NCI-H526 (cell line): ENCODE measurements at regions not wholly inside any gene's neighbourhood (a gene's known extent, or its start where the extent isn't known, plus 50 kb on each side); places are given as distances from the start of the nearest gene placed in this dataset.

Experiments used
- DNase-seq, 2 experiments: peaks; one replicate each; lab custom pipeline; 2025; lab: John Stamatoyannopoulos, UW

GRCh38 chr22:44555597-44555996 lies 57.6 kb upstream of the RTL6 start:
- DNase-seq = no peak

- no peak for DNase-seq
Measured at GRCh38 chr22:44555046-44555445, 57.0 kb upstream of the RTL6 start.

GRCh38 chr22:44554411-44554810 lies 56.4 kb upstream of the RTL6 start:
- DNase-seq = no peak

GRCh38 chr22:44550711-44551491 lies 52.9 kb upstream of the RTL6 start:
- DNase-seq = no peak

- no peak for DNase-seq
Measured at GRCh38 chr22:44549701-44550100, 51.7 kb upstream of the RTL6 start.

- DNase-seq = no peak
Measured at GRCh38 chr22:44548981-44549380, 50.9 kb upstream of the RTL6 start.
